KMS-11 (cell line): ENCODE measurements at regions not wholly inside any gene's neighbourhood (a gene's known extent, or its start where the extent isn't known, plus 50 kb on each side); places are given as distances from the start of the nearest gene placed in this dataset.

Source experiments
- H2AFZ ChIP-seq: fragments of 200-600 bp; sonication (generic); 2 replicates; pipeline ENCODE4 v1.6.1; 2016; ENCODE audit warnings: antibody characterized with exemption, mixed run types, low read depth
- H3K27ac ChIP-seq: fragments of 200-600 bp; sonication (generic); 2 replicates; pipeline ENCODE4 v1.6.1; 2016; ENCODE audit warnings: mild to moderate bottlenecking, mixed run types
- H3K27me3 ChIP-seq: fragments of 200-600 bp; sonication (generic); 2 replicates; pipeline ENCODE4 v1.6.1; 2017; ENCODE audit warnings: mild to moderate bottlenecking, low read depth, mixed run types, moderate library complexity; ENCODE audit not compliant: insufficient read depth
- H3K36me3 ChIP-seq: fragments of 200-600 bp; sonication (generic); 2 replicates; pipeline ENCODE4 v1.6.1; 2017; ENCODE audit warnings: mild to moderate bottlenecking, mixed run types; ENCODE audit not compliant: insufficient read depth
- H3K4me1 ChIP-seq: fragments of 200-600 bp; sonication (generic); 2 replicates; pipeline ENCODE4 v1.6.1; 2016; ENCODE audit warnings: mild to moderate bottlenecking, low read depth, mixed run types; ENCODE audit not compliant: poor library complexity, severe bottlenecking
- H3K4me2 ChIP-seq: fragments of 200-600 bp; sonication (generic); 2 replicates; pipeline ENCODE4 v1.7.0; 2016; ENCODE audit warnings: mild to moderate bottlenecking, mixed run types
- H3K4me3 ChIP-seq: fragments of 200-600 bp; sonication (generic); IDR thresholded peaks from 2 replicates; pipeline ENCODE4 v1.6.1; 2017; ENCODE audit warnings: low read depth, low read length, mixed read lengths; ENCODE audit not compliant: insufficient read depth
- H3K79me2 ChIP-seq: fragments of 200-600 bp; sonication (generic); 2 replicates; pipeline ENCODE4 v1.6.1; 2016; ENCODE audit warnings: low read depth, mixed run types; ENCODE audit not compliant: insufficient read depth
- H3K9ac ChIP-seq: fragments of 200-600 bp; sonication (generic); 2 replicates; pipeline ENCODE4 v1.6.1; 2016; ENCODE audit warnings: mild to moderate bottlenecking, mixed run types
- H4K20me1 ChIP-seq: fragments of 200-600 bp; sonication (generic); 2 replicates; pipeline ENCODE4 v1.6.1; 2016; ENCODE audit warnings: mild to moderate bottlenecking, mixed run types; ENCODE audit not compliant: insufficient read depth
- CTCF ChIP-seq: fragments of 200-600 bp; sonication (generic); conservative IDR thresholded peaks from 2 replicates; pipeline ENCODE4 v1.6.1; 2017; ENCODE audit warnings: low read depth, mild to moderate bottlenecking, antibody characterized with exemption, low read length, moderate library complexity, mixed read lengths

GRCh38 chr3:79843180-79843579 lies 75.4 kb upstream of the ROBO1 start:
- Histone ChIP-seq H3K4me3 (no peak overlapping the region), H3K4me1 (no peaks in the 10 kb centered on the region), H3K27ac (no peak overlapping the region), H3K9ac (no peak overlapping the region), H2AFZ (no peak overlapping the region), H3K27me3 (no peaks in the 10 kb centered on the region), H3K79me2 (no peaks in the 10 kb centered on the region), H4K20me1 (no peaks in the 10 kb centered on the region), H3K4me2 (no peak overlapping the region), H3K36me3 (no peaks in the 10 kb centered on the region)
- no peak for TF ChIP-seq CTCF

- no peaks in the 10 kb centered on the region for H3K36me3 ChIP-seq
- no peak overlapping the region for H3K4me3 ChIP-seq
- H3K9ac ChIP-seq = no peak overlapping the region
- no peaks in the 10 kb centered on the region for H3K79me2 ChIP-seq
- no peaks in the 10 kb centered on the region for H3K4me1 ChIP-seq
- no peak overlapping the region for H2AFZ ChIP-seq
- H3K27ac ChIP-seq = no peak overlapping the region
- TF ChIP-seq CTCF = no peak
- no peaks in the 10 kb centered on the region for H3K27me3 ChIP-seq
- H4K20me1 ChIP-seq = no peaks in the 10 kb centered on the region
- H3K4me2 ChIP-seq = no peak overlapping the region
These were observed 67.9 kb upstream of the ROBO1 start for GRCh38 chr3:79835701-79836100.

GRCh38 chr3:79824166-79824565 lies 56.4 kb upstream of the ROBO1 start:
- no peak overlapping the region for H3K9ac ChIP-seq
- no peak overlapping the region for H3K4me2 ChIP-seq
- no peaks in the 10 kb centered on the region for H4K20me1 ChIP-seq
- TF ChIP-seq CTCF = no peak
- no peaks in the 10 kb centered on the region for H3K27me3 ChIP-seq
- H3K27ac ChIP-seq = no peak overlapping the region
- no peaks in the 10 kb centered on the region for H3K36me3 ChIP-seq
- no peak overlapping the region for H2AFZ ChIP-seq
- no peaks in the 10 kb centered on the region for H3K79me2 ChIP-seq
- no peaks in the 10 kb centered on the region for H3K4me1 ChIP-seq
- no peak overlapping the region for H3K4me3 ChIP-seq

GRCh38 chr3:79822076-79822475 lies 54.3 kb upstream of the ROBO1 start:
- Histone ChIP-seq H3K4me3 (no peak overlapping the region), H4K20me1 (no peaks in the 10 kb centered on the region), H2AFZ (no peak overlapping the region), H3K36me3 (no peaks in the 10 kb centered on the region), H3K9ac (no peak overlapping the region), H3K27me3 (no peaks in the 10 kb centered on the region), H3K4me1 (no peaks in the 10 kb centered on the region), H3K4me2 (no peak overlapping the region), H3K79me2 (no peaks in the 10 kb centered on the region), H3K27ac (no peak overlapping the region)
- TF ChIP-seq CTCF = no peak

- Histone ChIP-seq H3K4me2 (no peak overlapping the region), H2AFZ (no peak overlapping the region), H3K4me1 (no peaks in the 10 kb centered on the region), H3K9ac (no peak overlapping the region), H3K27me3 (no peaks in the 10 kb centered on the region), H3K27ac (no peak overlapping the region), H4K20me1 (no peaks in the 10 kb centered on the region), H3K79me2 (no peaks in the 10 kb centered on the region), H3K4me3 (no peak overlapping the region), H3K36me3 (no peaks in the 10 kb centered on the region)
- no peak for TF ChIP-seq CTCF
These were observed 52.3 kb upstream of the ROBO1 start for GRCh38 chr3:79820089-79820488.
